SK-N-MC (cell line): ENCODE measurements at regions not wholly inside any gene's neighbourhood (a gene's known extent, or its start where the extent isn't known, plus 50 kb on each side); places are given as distances from the start of the nearest gene placed in this dataset.

Experiments used
- EZH2 ChIP-seq: fragments of 200-600 bp; sonication (generic); IDR thresholded peaks from one replicate; pipeline ENCODE4 v1.6.1; 2017; ENCODE audit warnings: antibody characterized with exemption
- POLR2AphosphoS5 ChIP-seq: IDR thresholded peaks from 2 replicates; pipeline ENCODE4 v1.6.1; 2012; ENCODE audit warnings: mild to moderate bottlenecking, low read depth, low read length, borderline replicate concordance

- TF ChIP-seq POLR2AphosphoS5 = no peak
- no peak for TF ChIP-seq EZH2
Observed at GRCh38 chrX:80174925-80175574, 160.5 kb downstream of the TBX22 start.
